ENCODE measurements at regions not wholly inside any gene's neighbourhood (a gene's known extent, or its start where the extent isn't known, plus 50 kb on each side); places are given as distances from the start of the nearest gene placed in this dataset.

GRCh38 chr4:157727163-157727562 is 445.7 kb downstream of the GASK1B start:
- POLR2A ChIA-PET: no interaction called here
- Histone ChIP-seq H3K79me2 (ENCODE audit: insufficient read depth) (no peaks in the 10 kb centered on the region), H3K36me3 (replicated peaks in 1 of 2; ENCODE audit: control insufficient read depth in 1 of 2, insufficient read depth in 2 of 2, low read length in 1 of 2) (no peaks in the 10 kb centered on the region), H4K20me1 (ENCODE audit: insufficient read depth) (no peaks in the 10 kb centered on the region), H2AFZ (ENCODE audit: low read depth) (no peak overlapping the region), H3K4me3 (ENCODE audit: low read depth in 2 of 2, low read length in 1 of 2) (no peak overlapping the region), H3K27me3 (ENCODE audit: insufficient read depth) (no peaks in the 10 kb centered on the region), H3K9me3 (no peaks in the 10 kb centered on the region), H3K4me2 (no peak overlapping the region), H3K27ac (ENCODE audit: low read depth in 2 of 2, low read length in 1 of 2) (no peak overlapping the region), H3K9me2 (no peaks in the 10 kb centered on the region), H3F3A (replicated peaks; ENCODE audit: insufficient read depth) (no peaks in the 10 kb centered on the region), H3K9ac (no peak overlapping the region), H3K4me1 (ENCODE audit: control insufficient read depth in 1 of 2, insufficient read depth in 2 of 2, low read depth in 1 of 2, low read length in 1 of 2) (no peaks in the 10 kb centered on the region)
- TF ChIP-seq GATA2 (CRISPR knock-in tag; IDR thresholded peaks at IDR 0.05) (no peak), MEF2A (IDR thresholded peaks at IDR 0.05; ENCODE audit: borderline replicate concordance, low read depth) (no peak), RXRA (IDR thresholded peaks at IDR 0.05; ENCODE audit: borderline replicate concordance, low read depth) (no peak), CTCF (IDR thresholded peaks at IDR 0.05) (no peak), RAD21 (IDR thresholded peaks at IDR 0.05; ENCODE audit: low read length) (no peak), REST (IDR thresholded peaks at IDR 0.05; ENCODE audit: low read depth, low read length) (no peak), ELF1 (IDR thresholded peaks at IDR 0.05) (no peak), FOXM1 (IDR thresholded peaks at IDR 0.05; ENCODE audit: low read depth) (no peak), EP300 (IDR thresholded peaks at IDR 0.05; ENCODE audit: borderline replicate concordance in 1 of 2, low read depth in 1 of 2, low read length in 1 of 2) (no peak), FOXJ3 (CRISPR knock-in tag; IDR thresholded peaks at IDR 0.05) (no peak), SMC3 (IDR thresholded peaks at IDR 0.05; ENCODE audit: low read depth, low read length) (no peak), TEAD4 (IDR thresholded peaks at IDR 0.05; ENCODE audit: borderline replicate concordance, insufficient read depth) (no peak), USF2 (IDR thresholded peaks at IDR 0.05; ENCODE audit: borderline replicate concordance, low read depth, low read length) (no peak), TCF12 (IDR thresholded peaks at IDR 0.05) (no peak), FOSL2 (IDR thresholded peaks at IDR 0.05; ENCODE audit: borderline replicate concordance, low read depth) (no peak), NFIC (IDR thresholded peaks at IDR 0.05; ENCODE audit: borderline replicate concordance) (no peak)
- 40% methylated on average over 1 of the region's 2 CpGs for WGBS (ENCODE audit: low lambda C conversion rate)
- CTCF ChIA-PET: interaction anchor here (1.4 kb wide), 1 partner anchor 9 kb away, joined by 4 read pairs; no protein-coding TSS in a partner anchor
- DNase-seq: no peak
